GM13977 (cell line): ENCODE measurements at regions not wholly inside any gene's neighbourhood (a gene's known extent, or its start where the extent isn't known, plus 50 kb on each side); places are given as distances from the start of the nearest gene placed in this dataset.
"Not testable (repeated sequence)": the region's sequence is repeated elsewhere in the genome, so short reads cannot be mapped to it uniquely, and the experiment has no call there.

ENCODE experiments used
- DNase-seq: peaks from one replicate; pipeline ENCODE4 v3.0.0; 2012; ENCODE audit warnings: low spot score
- CTCF ChIP-seq: IDR thresholded peaks from 2 replicates; pipeline ENCODE4 v1.5.1; 2012; ENCODE audit warnings: mild to moderate bottlenecking, control low read depth; ENCODE audit not compliant: insufficient read depth; ENCODE audit errors: extremely low read depth, missing control alignments
- in situ Hi-C: fragments of 300-500 bp; cut with MboI; formaldehyde crosslinking; loops from one replicate; pipeline ENCODE4 v1.12.0; 2022; ENCODE audit warnings: low sequenced_read_pairs, low pct_unique_long_range_greater_than_20kb, mixed read lengths, inconsistent platforms; ENCODE audit not compliant: unreplicated experiment

- TF ChIP-seq CTCF: no peak
- in situ Hi-C loops: no loop called here
- no peak for DNase-seq
Measured at GRCh38 chr6:16822529-16822928, 61.3 kb upstream of the ATXN1 start.

- DNase-seq: no peak
- in situ Hi-C loops: no loop called here
- no peak for TF ChIP-seq CTCF
Measured at GRCh38 chr6:16821834-16822264, 60.6 kb upstream of the ATXN1 start.

GRCh38 chr6:16820262-16820661, 59.0 kb upstream of the ATXN1 start:
- in situ Hi-C loops: not testable (repeated sequence)

GRCh38 chr6:16819752-16820151, 58.5 kb upstream of the ATXN1 start:
- in situ Hi-C loops: no loop called here
- TF ChIP-seq CTCF: peak; percentile 26
- DNase-seq: no peak

More at GRCh38 chr6:16820262-16820661, 59.0 kb upstream of the ATXN1 start:
- DNase-seq: not testable (repeated sequence)

GRCh38 chr6:16818992-16819626, 57.8 kb upstream of the ATXN1 start:
- no peak for TF ChIP-seq CTCF
- in situ Hi-C loops: no loop called here
- DNase-seq: no peak

GRCh38 chr6:16817594-16817993, 56.3 kb upstream of the ATXN1 start:
- DNase-seq: no peak
- in situ Hi-C loops: no loop called here
- no peak for TF ChIP-seq CTCF

GRCh38 chr6:16816891-16817290, 55.6 kb upstream of the ATXN1 start:
- no peak for TF ChIP-seq CTCF
- in situ Hi-C loops: no loop called here
- no peak for DNase-seq
